ENCODE measurements at regions not wholly inside any gene's neighbourhood (a gene's known extent, or its start where the extent isn't known, plus 50 kb on each side); places are given as distances from the start of the nearest gene placed in this dataset.
"Not testable (repeated sequence)": the region's sequence is repeated elsewhere in the genome, so short reads cannot be mapped to it uniquely, and the experiment has no call there.

- no peak for DNase-seq
Measured at GRCh38 chr4:27764526-27764837, 903.8 kb downstream of the STIM2 start.

GRCh38 chr4:27770895-27771294 is 910.3 kb downstream of the STIM2 start:
- DNase-seq = no peak

DNA sequence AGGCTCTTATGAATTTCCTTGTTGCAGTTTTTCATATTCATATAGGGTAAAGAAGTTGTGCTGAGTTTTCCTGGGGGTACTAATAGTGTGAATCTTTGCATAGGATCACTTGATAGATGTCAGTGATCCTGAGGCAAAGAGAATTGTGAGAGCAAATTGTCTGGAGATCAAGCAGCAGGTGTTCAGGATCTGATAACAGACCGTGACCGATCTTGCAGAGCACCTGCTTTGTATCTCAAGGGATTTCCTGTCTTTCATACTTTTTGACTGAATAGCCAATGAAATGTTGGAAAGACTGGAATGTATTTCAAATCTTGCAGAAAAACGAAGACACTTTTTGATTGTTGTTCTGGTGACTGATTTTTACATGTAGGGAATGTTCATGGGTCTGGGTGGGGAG is 914.5 kb downstream of the STIM2 start:
- DNase-seq = no peak

DNA sequence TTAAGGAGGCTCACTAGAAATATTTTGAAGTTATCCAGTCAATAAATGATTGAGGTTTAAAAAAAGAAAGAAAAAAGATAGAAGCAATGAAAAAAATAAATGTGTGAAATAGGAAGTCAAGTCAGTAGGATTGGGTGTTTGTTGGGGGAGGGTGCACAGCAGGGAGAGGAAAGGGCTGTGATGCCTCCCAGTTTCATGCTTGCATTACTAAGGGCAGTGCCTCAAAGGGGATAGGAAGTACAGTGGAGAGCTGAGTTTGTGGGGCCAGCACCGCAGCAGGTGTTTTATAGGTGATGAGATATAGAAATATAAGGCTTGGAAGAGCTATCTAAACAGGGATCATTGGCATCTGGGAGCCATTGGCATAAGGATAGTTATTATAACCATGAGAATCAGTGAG is 919.2 kb downstream of the STIM2 start:
- no peak for DNase-seq

DNA sequence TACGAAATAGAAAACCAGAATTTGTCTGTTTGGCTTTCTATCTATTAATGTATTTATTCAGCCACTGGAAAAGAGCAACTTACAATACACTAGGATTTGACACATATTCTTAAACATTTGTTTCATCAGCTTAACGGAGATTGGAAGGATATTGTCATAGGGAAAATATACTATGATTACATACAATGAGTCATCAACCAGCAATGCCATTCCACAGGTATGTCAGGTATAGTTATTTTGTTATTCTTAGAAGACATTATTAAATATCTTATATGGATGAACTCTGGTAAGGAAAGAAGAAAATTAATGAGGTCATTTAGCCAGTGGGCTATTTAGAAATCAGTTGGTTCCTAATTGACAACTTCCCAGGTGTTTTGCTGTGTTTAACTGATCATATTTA is 926.6 kb downstream of the STIM2 start:
- DNase-seq = no peak

GRCh38 chr4:27789773-27790172 is 929.1 kb downstream of the STIM2 start:
- no peak for DNase-seq

DNA sequence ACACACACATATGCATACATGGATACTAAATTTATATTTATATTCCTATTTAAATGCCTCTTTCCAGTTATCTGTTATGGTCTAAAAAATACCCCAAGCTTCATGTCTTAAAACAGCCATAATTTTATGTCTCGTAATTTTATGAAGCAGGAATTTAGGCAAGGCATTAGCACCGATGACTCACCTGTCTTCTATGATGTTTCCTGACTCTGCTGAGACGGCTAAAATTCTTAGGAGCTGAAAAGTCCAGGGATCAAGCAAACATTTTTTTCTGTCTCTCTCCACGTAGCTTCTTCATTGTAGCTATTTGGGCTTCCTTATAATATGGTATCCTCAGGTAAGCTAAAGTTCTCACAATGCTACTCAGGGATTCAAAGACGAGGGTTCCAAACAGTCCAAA is 930.3 kb downstream of the STIM2 start:
- no peak for DNase-seq

- DNase-seq = no peak
Measured at GRCh38 chr4:27791640-27792039, 931.0 kb downstream of the STIM2 start.

DNA sequence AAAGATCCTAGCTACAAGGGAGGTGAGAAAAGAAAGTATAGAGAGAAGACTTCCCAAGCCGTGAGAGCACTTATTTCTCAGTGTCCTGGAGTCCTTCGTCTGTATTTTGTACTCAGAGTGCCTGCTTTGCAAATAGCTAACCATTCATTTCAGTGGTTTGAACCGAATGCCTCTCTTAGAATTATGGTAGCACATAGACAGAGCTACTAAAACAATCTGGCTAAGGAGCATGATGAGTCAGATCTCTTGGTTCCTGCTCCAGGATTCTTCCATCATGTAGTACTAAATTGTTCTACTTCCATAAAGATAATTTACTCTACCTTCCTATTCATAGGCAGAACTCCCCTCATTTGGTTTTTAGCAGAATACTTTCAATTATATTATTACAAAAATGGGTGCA is 946.6 kb downstream of the STIM2 start:
- no peak for DNase-seq

DNA sequence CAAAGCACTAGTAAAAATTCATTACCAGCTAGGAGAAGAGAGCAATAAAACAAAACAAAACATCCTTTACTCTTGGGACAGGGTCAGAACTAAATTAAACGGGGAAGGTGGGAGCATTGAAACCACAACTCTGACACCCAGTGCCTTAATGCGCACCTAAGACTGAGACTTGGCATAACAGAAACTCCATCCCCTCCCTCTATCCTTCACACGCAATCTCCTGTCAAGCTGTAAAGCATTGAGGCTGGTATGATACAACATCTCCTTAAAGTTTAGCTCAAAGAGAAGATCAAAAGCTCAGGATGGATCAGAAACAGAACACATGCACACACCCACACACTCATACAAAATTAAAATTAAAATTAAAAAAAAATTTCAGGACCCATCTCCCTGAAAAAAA is 951.3 kb downstream of the STIM2 start:
- DNase-seq = no peak

- DNase-seq = not testable (repeated sequence)
Measured at GRCh38 chr4:27813226-27813625, 952.6 kb downstream of the STIM2 start.

DNA sequence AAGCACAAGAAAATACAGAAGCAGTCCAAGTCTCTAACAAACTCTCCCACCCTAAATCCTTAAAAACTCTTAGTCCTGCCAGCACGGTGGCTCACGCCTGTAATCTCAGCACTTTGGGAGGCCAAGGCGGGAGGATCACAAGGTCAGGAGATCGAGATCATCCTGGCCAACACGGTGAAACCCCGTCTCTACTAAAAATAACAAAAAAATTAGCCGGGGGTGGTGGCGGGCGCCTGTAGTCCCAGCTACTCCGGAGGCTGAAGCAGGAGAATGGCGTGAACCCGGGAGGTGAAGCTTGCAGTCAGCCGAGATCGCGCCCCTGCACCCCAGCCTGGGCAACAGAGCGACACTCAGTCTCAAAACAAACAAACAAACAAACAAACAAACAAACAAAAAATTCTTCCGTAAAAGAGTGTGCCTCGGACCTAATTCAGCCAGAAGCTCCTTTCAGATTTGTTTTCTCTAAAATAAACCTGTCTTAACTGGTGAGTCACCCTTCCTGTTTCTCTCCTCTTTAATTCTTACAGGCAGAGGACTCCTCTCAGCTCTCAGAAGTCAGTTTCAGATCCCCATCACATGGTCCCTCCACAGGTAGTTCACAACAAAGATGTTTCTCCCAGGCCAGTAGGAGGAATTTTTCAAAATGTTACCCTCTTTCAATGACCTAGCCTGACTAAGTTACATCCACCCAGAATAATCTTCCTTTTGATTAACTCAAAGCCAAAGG is 953.2 kb downstream of the STIM2 start:
- not testable (repeated sequence) for DNase-seq

DNA sequence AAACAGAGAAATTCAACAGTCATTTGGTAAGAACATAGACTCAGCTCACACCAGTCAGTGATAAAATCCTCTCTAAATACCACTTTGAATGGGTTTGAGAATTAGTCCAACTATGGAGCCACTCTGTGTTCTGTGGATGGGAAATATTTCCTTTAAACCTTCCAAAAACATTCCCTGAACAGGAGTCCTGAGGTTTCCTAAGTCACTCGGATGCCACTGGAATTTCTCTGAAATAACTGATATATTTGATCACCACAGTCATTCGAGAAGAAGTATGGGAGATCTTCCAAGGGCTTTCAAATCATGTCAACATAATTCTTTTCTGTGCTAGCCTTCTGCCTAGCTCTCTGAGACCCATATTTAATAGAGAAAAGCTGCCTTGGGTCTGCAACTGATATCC is 958.6 kb downstream of the STIM2 start:
- DNase-seq = no peak

- no peak for DNase-seq
Measured at GRCh38 chr4:27828843-27829242, 968.2 kb downstream of the STIM2 start.

DNA sequence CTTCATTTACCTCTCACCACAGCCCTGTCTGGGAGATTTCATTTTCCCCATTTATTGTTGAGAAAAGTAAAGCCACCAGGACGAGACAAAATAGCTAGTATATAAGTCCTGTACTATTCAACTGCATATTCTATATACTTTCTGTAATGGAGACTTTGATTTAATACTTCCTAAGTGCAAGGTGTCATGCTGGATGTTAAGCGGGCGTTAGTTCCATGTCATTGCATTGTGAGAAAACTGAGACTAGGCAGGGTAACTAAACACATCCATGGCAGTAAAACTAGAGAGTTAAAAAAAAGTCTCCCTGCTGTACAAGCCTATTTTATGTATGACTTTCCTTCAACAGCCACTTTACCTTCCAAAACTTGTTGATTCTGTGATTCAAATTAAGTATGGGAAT is 969.6 kb downstream of the STIM2 start:
- no peak for DNase-seq

GRCh38 chr4:27835851-27836250 is 975.2 kb downstream of the STIM2 start:
- DNase-seq = no peak

GRCh38 chr4:27836523-27836922 is 975.9 kb downstream of the STIM2 start:
- no peak for DNase-seq

DNA sequence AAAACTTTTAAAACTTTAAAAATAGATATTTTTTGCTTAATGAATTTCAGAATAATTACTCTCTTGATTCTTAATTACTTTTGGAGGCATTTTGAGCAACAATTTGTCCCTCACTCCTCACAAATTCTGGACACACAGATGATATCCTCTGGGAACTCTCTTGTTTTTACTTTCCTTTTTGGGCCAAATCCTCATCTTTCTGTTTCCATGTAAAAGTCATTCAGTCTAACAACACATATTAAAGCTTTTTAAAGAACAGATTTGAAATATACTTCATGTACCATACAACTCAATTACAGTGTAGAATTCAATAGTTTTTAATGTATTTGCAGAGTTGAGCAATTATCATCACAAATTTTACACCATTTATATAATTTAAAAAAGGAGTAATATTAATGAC is 983.1 kb downstream of the STIM2 start:
- no peak for DNase-seq

- DNase-seq = no peak
Measured at GRCh38 chr4:27844376-27844775, 983.7 kb downstream of the STIM2 start.

DNA sequence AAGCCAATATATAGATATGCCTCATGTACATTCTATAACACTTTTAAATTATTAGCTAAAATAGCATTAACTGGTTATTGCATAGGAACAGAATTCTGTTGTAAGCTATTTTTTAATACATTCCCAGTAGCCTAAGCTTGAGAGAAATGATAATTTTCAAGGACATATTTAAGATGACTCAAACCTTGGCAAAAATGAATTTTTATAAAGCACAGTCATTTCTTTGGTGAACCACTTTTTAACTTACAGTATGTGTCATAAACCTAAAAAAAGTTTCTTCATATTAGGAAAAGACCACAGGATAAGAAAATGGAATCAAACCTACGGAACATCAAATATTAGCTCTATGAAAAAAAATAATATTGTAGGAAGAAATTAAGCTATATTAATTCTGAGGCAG is 986.3 kb downstream of the STIM2 start:
- no peak for DNase-seq

- no peak for DNase-seq
Measured at GRCh38 chr4:27861381-27861787, 1000.7 kb downstream of the STIM2 start.

DNA sequence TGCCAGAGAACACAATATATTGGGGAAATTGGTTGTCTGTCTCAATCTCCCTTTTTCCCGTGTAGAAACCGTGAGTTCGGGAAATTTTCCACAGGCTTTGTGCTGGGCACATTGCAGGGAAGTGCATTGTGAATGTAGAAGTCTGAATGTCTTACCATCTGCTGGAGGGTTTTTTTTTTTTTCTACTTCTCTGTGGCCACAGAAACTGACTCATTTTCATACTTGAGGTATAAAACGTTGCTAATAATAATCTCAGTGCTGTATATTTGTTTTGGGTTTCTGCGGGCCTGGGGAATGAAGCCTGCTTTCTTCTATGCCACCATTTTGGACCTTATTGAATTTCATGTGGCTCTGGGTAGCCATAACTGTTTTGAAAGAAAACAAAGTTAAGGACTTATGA is 1001.2 kb downstream of the STIM2 start:
- no peak for DNase-seq

- DNase-seq = no peak
Measured at GRCh38 chr4:27873596-27873995, 1013.0 kb downstream of the STIM2 start.

DNA sequence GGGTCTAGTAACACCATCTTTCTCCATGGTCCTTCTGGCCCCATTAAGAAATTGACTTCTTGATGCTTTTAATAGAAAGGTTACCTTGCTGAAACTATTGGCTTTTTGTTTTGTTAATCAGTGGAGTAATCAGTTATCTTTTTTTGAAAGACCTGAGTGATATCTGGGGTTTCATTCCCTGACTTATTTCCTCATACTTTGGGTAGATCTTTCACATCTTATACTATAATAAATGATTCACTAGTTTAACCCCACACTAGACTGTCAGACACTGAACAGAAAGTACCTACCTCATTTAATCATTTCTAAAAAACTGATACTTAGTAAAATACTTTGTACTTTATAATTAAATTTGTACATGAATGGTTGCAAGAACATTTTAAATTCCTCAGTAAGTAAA is 1021.1 kb downstream of the STIM2 start:
- no peak for DNase-seq

- no peak for DNase-seq
Measured at GRCh38 chr4:27886120-27886519, 1025.5 kb downstream of the STIM2 start.

Data from right kidney (tissue), 1 donor.